ENCODE measurements at regions not wholly inside any gene's neighbourhood (a gene's known extent, or its start where the extent isn't known, plus 50 kb on each side); places are given as distances from the start of the nearest gene placed in this dataset.

DNA sequence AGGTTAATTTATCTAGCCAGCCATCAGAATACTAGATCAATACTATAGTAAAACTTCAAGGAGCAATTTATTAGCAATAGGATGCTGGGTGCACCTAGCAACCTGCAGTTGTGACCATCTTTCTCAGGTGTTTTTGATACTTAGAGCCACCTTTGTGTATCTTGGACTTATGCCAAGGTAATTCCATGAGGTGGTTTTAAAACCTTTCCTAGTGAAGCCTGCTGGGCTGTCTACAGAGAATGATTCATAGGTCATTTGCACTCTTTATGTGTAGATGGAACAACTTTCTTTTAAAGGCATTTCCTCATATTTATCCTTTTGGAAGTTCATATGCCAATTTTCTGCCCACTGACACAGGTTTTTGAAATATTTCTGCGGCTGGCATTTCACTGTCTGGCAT lies 1030.1 kb upstream of the POU3F3 start:
- H3K36me3 ChIP-seq (ENCODE audit: insufficient read depth, low read length): no peaks in the 10 kb centered on the region
- 0 out of 2 replicates have a peak, but pooled peaks cover 4% of the 10 kb centered on the region for H3K9me3 ChIP-seq (ENCODE audit: control insufficient read depth, insufficient read depth, low read length)
- H3K4me1 ChIP-seq (ENCODE audit: insufficient read depth, low read length): 0 out of 2 replicates have a peak, but pooled peaks cover 1% of the 10 kb centered on the region
- no peak overlapping the region for H3K9ac ChIP-seq (ENCODE audit: low read depth, low read length)

DNA sequence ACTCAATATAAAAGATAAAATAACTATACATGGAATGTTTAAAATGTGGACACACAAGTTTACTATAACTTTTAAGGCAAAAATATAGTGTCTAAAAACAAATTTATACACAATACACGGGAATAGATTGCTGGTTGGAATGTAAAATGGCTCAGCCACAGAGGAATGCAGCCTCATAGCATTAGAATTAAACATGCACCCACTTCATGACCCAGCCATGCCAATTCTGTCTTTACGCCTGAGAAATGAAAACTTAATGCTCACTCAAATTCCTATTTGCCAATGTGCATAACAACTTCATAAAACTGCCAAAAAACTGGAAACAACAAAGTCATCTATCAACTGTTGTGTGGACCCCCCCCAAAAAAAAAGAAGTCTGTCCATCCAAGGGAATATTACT lies 1006.6 kb upstream of the POU3F3 start:
- Histone ChIP-seq H3K9me3 (ENCODE audit: control insufficient read depth, insufficient read depth, low read length) (no peaks in the 10 kb centered on the region), H3K36me3 (ENCODE audit: insufficient read depth, low read length) (no peaks in the 10 kb centered on the region), H3K9ac (ENCODE audit: low read depth, low read length) (no peak overlapping the region), H3K4me1 (ENCODE audit: insufficient read depth, low read length) (no peaks in the 10 kb centered on the region)

DNA sequence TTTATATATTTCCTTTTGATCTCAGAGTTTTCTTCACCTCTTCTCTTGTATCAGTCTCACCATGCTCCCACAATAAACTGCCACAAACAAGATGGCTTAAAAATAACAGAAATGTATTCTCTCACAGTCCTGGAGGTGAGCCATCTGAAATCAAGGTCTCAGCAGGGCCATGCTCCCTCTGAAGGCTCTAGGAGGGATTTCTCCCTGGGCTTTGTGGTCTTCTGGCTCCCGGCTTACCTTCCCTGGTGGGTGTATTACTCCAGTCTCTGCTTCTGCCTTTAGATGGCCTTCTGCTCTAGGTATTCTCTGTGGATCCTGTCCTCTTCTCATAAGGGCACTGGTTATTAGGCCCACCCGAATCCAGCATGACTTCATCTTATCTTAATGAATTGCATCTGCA lies 994.7 kb upstream of the POU3F3 start:
- no peaks in the 10 kb centered on the region for H3K36me3 ChIP-seq (ENCODE audit: insufficient read depth, low read length)
- H3K9me3 ChIP-seq (ENCODE audit: control insufficient read depth, insufficient read depth, low read length): no peaks in the 10 kb centered on the region
- no peaks in the 10 kb centered on the region for H3K4me1 ChIP-seq (ENCODE audit: insufficient read depth, low read length)
- no peak overlapping the region for H3K9ac ChIP-seq (ENCODE audit: low read depth, low read length)

DNA sequence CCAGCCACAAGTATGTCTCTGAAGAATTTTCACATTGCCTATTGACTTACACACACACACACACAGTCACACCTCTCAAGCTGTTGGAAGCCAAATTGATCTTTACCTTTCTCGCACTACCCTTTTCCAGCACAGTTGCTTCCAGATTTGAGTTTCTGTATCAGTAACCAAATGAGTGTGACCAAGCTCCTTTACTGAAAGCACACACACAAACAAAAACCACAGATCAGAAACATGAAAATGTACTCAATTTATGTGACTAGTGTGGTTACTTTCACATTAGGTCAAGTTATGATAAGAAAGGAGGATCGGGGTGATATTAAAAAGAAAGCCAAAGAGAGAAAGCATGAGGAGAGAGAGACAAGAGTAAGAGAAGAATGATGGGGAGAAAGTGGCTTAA lies 993.9 kb upstream of the POU3F3 start:
- no peak overlapping the region for H3K9ac ChIP-seq (ENCODE audit: low read depth, low read length)
- H3K36me3 ChIP-seq (ENCODE audit: insufficient read depth, low read length): no peaks in the 10 kb centered on the region
- no peaks in the 10 kb centered on the region for H3K4me1 ChIP-seq (ENCODE audit: insufficient read depth, low read length)
- no peaks in the 10 kb centered on the region for H3K9me3 ChIP-seq (ENCODE audit: control insufficient read depth, insufficient read depth, low read length)

DNA sequence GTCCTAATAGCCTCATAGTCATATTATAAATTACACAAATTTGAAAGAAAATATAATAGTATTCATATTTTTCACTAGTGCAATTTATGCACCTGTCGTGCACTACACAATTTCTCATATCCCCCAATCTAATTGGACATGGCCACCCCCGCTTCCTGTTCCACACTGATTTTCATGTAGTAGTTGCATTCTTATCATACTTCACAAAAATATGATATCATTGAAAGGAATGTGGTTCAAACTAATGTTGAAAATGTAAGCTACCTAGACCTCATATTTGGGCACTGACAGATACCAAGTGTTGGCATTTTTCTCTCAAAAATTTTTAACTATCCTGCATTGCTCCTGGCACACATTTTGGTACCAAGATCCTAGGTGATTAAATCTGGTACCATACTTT lies 985.5 kb upstream of the POU3F3 start:
- no peak overlapping the region for H3K9ac ChIP-seq (ENCODE audit: low read depth, low read length)
- H3K9me3 ChIP-seq (ENCODE audit: control insufficient read depth, insufficient read depth, low read length): no peaks in the 10 kb centered on the region
- H3K4me1 ChIP-seq (ENCODE audit: insufficient read depth, low read length): no peaks in the 10 kb centered on the region
- H3K36me3 ChIP-seq (ENCODE audit: insufficient read depth, low read length): no peaks in the 10 kb centered on the region

DNA sequence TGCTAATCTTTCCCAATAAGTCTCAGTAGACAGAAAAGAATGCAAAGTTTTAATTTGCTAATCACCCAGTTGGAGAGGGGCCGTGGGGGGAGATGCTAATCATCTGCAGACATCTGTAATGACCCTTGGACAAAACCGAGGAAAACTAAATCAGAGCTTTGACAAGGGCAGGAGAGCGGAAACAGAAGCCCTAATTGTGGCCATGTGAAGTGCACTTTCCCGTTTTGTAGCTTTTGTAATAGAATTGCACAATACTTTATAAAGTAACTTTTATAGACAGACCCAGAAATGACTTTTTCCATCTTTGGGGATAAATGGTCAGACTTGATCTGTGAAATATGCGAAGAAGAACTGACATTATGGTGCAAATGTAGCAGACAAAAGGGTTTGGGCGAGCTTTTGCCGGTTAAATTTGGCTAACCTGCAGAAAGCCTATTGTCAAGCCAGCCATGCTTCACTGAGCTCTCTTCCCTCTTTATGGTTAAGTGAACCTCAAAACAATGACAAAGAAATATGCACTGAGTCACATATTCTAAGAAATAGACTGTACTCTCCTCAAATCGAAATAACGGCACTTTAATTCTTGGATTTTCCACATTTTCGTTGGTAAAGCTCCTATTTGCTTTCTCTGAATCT lies 980.1 kb upstream of the POU3F3 start:
- H3K9me3 ChIP-seq (ENCODE audit: control insufficient read depth, insufficient read depth, low read length): no peaks in the 10 kb centered on the region

DNA sequence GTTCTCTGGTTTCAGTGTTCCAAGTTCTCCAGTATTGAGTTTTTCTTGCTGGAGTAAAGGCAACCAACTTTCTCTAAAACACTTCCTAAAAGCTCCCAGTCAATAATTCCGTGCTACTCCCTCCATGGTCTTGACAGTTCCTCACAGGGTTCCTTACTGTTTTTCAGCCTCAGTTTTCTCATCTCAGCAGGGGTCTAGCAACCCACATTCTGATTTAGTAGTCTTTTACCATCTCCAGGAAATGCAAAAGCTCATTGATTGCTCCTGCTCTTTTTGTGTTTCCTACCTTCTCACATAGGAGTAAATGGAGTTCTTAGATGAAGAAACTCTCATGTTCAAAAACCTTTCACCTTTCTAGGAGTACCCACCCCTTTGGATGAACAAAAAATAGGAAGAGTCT lies 978.8 kb upstream of the POU3F3 start:
- H3K36me3 ChIP-seq (ENCODE audit: insufficient read depth, low read length): no peaks in the 10 kb centered on the region
- no peak overlapping the region for H3K9ac ChIP-seq (ENCODE audit: low read depth, low read length)
- H3K4me1 ChIP-seq (ENCODE audit: insufficient read depth, low read length): peaks cover 8% of the 10 kb centered on the region; the same call in 1 of the 2 replicates
- no peaks in the 10 kb centered on the region for H3K9me3 ChIP-seq (ENCODE audit: control insufficient read depth, insufficient read depth, low read length)

More for the DNA sequence above, 980.1 kb upstream of the POU3F3 start:
- Histone ChIP-seq H3K36me3 (ENCODE audit: insufficient read depth, low read length) (no peaks in the 10 kb centered on the region), H3K4me1 (ENCODE audit: insufficient read depth, low read length) (peaks cover 8% of the 10 kb centered on the region; the same call in 1 of the 2 replicates), H3K9ac (ENCODE audit: low read depth, low read length) (no peak overlapping the region)

DNA sequence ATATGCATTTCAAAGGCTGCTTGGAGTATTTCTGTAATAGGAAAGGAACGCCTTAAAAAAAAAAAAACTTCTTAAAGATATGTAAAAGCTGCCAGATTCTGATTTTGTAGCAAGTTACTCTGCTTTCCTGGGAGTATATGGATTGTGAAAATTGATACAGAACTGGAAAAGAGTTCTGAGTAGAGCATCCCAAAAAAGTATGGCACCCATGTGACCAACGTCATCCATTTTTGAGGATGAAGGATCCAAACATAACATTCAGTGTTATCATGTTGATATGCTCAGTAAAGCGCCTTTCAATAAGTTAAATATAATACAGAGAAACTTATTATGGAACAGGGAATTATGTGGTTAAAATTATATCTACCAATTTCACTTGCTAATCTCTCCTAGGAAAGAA lies 978.4 kb upstream of the POU3F3 start:
- Histone ChIP-seq H3K36me3 (ENCODE audit: insufficient read depth, low read length) (no peaks in the 10 kb centered on the region), H3K9ac (ENCODE audit: low read depth, low read length) (no peak overlapping the region)

DNA sequence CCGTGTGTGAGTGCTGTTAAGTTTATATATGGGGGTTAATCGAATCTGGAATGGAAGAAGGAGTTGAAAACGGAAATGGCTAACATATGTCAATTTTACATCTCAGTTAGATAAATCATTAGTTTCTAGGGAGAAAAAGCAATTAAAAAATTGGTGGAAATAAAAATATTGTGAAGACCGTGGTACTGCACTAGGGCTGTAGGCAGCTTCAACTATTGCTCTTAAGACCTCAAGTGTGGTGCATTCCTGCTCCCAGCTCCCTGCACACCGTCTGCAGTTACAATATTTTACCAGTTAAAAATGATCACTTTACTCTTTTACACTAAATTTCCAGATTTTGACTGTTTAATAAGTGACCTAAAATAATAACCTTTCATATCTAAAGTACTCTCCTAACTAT lies 977.3 kb upstream of the POU3F3 start:
- no peaks in the 10 kb centered on the region for H3K36me3 ChIP-seq (ENCODE audit: insufficient read depth, low read length)
- H3K9me3 ChIP-seq (ENCODE audit: control insufficient read depth, insufficient read depth, low read length): no peaks in the 10 kb centered on the region
- H3K4me1 ChIP-seq (ENCODE audit: insufficient read depth, low read length): peaks cover 8% of the 10 kb centered on the region; the same call in 1 of the 2 replicates
- H3K9ac ChIP-seq (ENCODE audit: low read depth, low read length): no peak overlapping the region

More for the DNA sequence above, 978.4 kb upstream of the POU3F3 start:
- no peaks in the 10 kb centered on the region for H3K9me3 ChIP-seq (ENCODE audit: control insufficient read depth, insufficient read depth, low read length)
- H3K4me1 ChIP-seq (ENCODE audit: insufficient read depth, low read length): peaks cover 8% of the 10 kb centered on the region; the same call in 1 of the 2 replicates

DNA sequence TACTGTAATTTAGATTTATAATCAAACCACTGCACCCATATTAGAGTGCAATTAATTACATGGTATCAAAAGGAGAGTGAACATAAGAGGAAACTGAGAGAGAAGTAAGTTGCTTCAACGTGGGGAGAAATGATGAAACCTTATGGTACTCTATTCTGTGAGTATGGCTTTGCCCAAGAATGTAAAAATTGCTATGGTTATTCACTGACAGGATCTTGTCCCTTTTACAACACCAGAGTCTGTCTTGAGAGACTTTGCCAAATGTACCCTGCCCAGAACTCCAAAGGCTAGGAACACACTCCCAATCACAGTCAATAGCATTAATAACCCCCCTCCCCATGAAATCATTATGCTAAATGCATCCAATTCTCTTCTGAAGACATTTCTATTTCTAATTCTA lies 974.8 kb upstream of the POU3F3 start:
- Histone ChIP-seq H3K4me1 (ENCODE audit: insufficient read depth, low read length) (peaks cover 6% of the 10 kb centered on the region; the same call in 1 of the 2 replicates), H3K9ac (ENCODE audit: low read depth, low read length) (no peak overlapping the region), H3K9me3 (ENCODE audit: control insufficient read depth, insufficient read depth, low read length) (no peaks in the 10 kb centered on the region), H3K36me3 (ENCODE audit: insufficient read depth, low read length) (no peaks in the 10 kb centered on the region)

DNA sequence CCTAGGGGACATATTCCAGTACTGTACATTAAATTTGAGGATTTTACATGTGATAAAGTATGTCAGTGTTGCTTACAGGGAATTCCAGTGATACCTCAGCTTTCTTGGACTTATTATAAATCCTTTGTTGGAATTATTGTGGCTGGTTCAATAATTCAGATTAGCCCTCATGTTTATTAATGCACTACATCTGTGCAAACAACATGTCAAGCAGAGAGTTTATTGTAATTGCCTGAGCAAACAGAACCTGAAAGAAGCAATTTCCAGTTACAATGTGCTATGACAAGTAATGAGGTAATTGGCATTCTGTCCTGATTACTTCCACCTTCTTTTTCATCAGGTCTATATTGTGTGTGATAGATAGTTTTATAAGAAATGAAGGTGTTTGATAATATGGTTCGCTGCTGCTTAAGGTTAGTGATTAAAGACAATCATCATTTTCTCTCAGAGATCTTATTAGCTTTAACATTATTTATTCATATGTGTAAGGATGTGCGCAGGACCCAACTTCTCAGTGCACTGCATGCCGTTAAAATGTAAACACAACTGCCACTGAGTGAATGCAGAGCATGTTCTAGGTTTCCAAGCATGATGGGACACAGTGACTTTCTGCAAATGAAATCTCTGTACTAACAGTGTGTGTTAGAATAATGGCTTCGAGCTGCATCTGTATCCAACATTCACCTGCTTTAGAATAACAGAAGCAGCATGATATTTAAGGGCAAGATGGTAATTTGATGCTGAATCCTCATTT lies 973.7 kb upstream of the POU3F3 start:
- no peaks in the 10 kb centered on the region for H3K9me3 ChIP-seq (ENCODE audit: control insufficient read depth, insufficient read depth, low read length)

DNA sequence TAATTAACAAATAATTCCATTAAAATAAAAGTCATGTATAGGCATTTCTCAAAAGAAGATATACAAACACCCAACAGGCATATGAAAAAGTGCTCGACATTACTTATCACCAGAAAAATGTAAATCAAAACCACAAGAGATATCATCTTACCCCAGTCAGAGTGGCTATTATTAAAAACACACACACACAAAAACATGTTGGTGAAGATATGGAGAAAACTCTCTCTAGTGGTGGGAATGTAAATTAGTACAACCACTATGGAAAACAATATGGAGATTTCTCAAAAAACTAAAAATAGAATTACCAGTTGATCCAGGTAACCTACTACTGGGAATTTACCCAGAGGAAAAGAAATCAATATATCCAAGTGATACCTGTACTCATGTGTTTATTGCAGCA lies 966.3 kb upstream of the POU3F3 start:
- Histone ChIP-seq H3K36me3 (ENCODE audit: insufficient read depth, low read length) (no peaks in the 10 kb centered on the region), H3K9me3 (ENCODE audit: control insufficient read depth, insufficient read depth, low read length) (no peaks in the 10 kb centered on the region)

More for the DNA sequence above, 973.7 kb upstream of the POU3F3 start:
- no peak overlapping the region for H3K9ac ChIP-seq (ENCODE audit: low read depth, low read length)
- H3K4me1 ChIP-seq (ENCODE audit: insufficient read depth, low read length): no peaks in the 10 kb centered on the region
- no peaks in the 10 kb centered on the region for H3K36me3 ChIP-seq (ENCODE audit: insufficient read depth, low read length)

DNA sequence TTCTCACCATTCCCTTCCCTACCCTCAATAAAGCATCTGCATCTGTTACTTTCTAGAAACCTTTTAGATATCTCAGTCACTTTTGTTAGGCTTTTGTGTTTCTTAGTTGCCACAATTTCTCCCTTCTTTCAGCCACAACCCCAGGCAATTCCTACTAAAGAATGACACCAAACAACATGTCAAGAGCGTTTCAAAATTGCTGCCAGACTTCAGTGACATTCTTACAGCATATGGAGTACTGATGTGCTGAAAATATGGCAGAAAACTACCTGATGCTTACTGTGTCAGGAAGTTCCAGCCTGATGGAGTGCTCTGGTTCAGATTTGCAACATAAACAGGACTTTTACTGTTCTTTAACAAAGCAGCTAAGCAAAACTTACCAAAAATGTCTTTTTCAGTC lies 957.7 kb upstream of the POU3F3 start:
- no peak overlapping the region for H3K9ac ChIP-seq (ENCODE audit: low read depth, low read length)
- H3K4me1 ChIP-seq (ENCODE audit: insufficient read depth, low read length): no peaks in the 10 kb centered on the region
- H3K9me3 ChIP-seq (ENCODE audit: control insufficient read depth, insufficient read depth, low read length): no peaks in the 10 kb centered on the region
- no peaks in the 10 kb centered on the region for H3K36me3 ChIP-seq (ENCODE audit: insufficient read depth, low read length)

More for the DNA sequence above, 966.3 kb upstream of the POU3F3 start:
- Histone ChIP-seq H3K9ac (ENCODE audit: low read depth, low read length) (no peak overlapping the region), H3K4me1 (ENCODE audit: insufficient read depth, low read length) (no peaks in the 10 kb centered on the region)

DNA sequence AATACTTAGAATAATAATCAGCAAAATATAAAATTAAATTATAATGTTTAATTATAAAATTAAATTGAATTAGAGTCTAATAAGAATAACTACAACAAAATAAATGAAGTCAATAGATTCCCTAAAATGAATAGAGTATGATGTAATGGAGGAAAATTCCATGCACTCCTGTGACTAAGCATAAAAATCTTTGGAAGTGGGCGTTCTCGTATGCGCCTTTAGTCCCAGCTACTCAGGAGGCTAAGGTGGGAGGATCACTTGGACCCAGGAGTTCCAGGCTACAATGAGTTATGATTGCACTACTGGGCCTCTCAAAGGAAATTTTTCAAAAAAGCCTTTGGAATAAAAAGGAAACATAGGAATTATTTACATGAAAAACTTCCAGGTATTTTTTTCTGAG lies 955.4 kb upstream of the POU3F3 start:
- Histone ChIP-seq H3K9ac (ENCODE audit: low read depth, low read length) (no peak overlapping the region), H3K9me3 (ENCODE audit: control insufficient read depth, insufficient read depth, low read length) (no peaks in the 10 kb centered on the region), H3K4me1 (ENCODE audit: insufficient read depth, low read length) (no peaks in the 10 kb centered on the region), H3K36me3 (ENCODE audit: insufficient read depth, low read length) (no peaks in the 10 kb centered on the region)

DNA sequence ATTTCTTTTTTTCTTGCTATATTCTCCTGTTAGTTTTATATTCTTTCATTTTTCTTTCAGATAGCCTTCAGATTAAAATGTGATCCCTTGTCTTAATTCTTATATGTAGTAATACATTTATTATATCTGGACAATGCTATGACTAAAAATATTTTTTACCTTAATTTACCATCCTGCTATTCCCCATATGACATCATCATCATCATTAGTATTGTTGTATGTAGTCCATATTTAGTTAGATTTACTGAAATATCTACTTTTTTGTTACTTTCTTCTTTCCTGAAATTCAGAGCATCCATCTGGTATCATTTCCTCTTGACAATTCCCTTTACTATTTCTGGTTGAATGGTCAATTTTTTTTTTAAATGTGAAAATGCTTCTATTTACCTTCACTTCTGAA lies 951.6 kb upstream of the POU3F3 start:
- H3K36me3 ChIP-seq (ENCODE audit: insufficient read depth, low read length): no peaks in the 10 kb centered on the region
- H3K9ac ChIP-seq (ENCODE audit: low read depth, low read length): no peak overlapping the region
- no peaks in the 10 kb centered on the region for H3K4me1 ChIP-seq (ENCODE audit: insufficient read depth, low read length)
- no peaks in the 10 kb centered on the region for H3K9me3 ChIP-seq (ENCODE audit: control insufficient read depth, insufficient read depth, low read length)

Measured in ES-I3 (cell line).